Mononuclear cell (primary cell): ENCODE measurements at regions not wholly inside any gene's neighbourhood (a gene's known extent, or its start where the extent isn't known, plus 50 kb on each side); places are given as distances from the start of the nearest gene placed in this dataset.

Experiments used
- H3K27me3 ChIP-seq: 2 replicates; pipeline ENCODE4 v1.6.0; 2011; ENCODE audit warnings: low read length, control low read depth; ENCODE audit not compliant: insufficient read depth
- H3K4me1 ChIP-seq: 2 replicates; pipeline ENCODE4 v1.5.1; 2011; ENCODE audit warnings: mild to moderate bottlenecking, low read length, control low read depth; ENCODE audit not compliant: insufficient read depth
- H3K4me3 ChIP-seq: 2 replicates; pipeline ENCODE4 v1.5.1; 2011; ENCODE audit warnings: mild to moderate bottlenecking, low read length, moderate library complexity
- H3K9me3 ChIP-seq: 2 replicates; pipeline ENCODE4 v1.5.1; 2011; ENCODE audit warnings: low read depth, mild to moderate bottlenecking, control low read depth, low read length

- Histone ChIP-seq H3K4me3 (no peak overlapping the region), H3K9me3 (no peaks in the 10 kb centered on the region), H3K27me3 (peaks cover 16% of the 10 kb centered on the region), H3K4me1 (peaks cover 20% of the 10 kb centered on the region)
Observed at GRCh38 chr17:77893144-77894044, 65.1 kb upstream of the TNRC6C start.

GRCh38 chr17:77894126-77894956, 64.2 kb upstream of the TNRC6C start:
- H3K27me3 ChIP-seq, result peaks cover 14% of the 10 kb centered on the region
- H3K4me1 ChIP-seq, result peaks cover 16% of the 10 kb centered on the region
- no peak overlapping the region for H3K4me3 ChIP-seq
- no peaks in the 10 kb centered on the region for H3K9me3 ChIP-seq

- Histone ChIP-seq H3K9me3 (no peaks in the 10 kb centered on the region), H3K4me1 (peaks cover 12% of the 10 kb centered on the region), H3K4me3 (no peak overlapping the region), H3K27me3 (peaks cover 13% of the 10 kb centered on the region)
Observed at GRCh38 chr17:77897741-77898301, 60.7 kb upstream of the TNRC6C start.

- H3K4me1 ChIP-seq, result peaks cover 8% of the 10 kb centered on the region
- peaks cover 13% of the 10 kb centered on the region for H3K27me3 ChIP-seq
- H3K4me3 ChIP-seq, result no peak overlapping the region
- H3K9me3 ChIP-seq, result no peaks in the 10 kb centered on the region
Observed at GRCh38 chr17:77898521-77899434, 59.7 kb upstream of the TNRC6C start.

- Histone ChIP-seq H3K9me3 (no peaks in the 10 kb centered on the region), H3K27me3 (peaks cover 13% of the 10 kb centered on the region), H3K4me3 (no peak overlapping the region), H3K4me1 (peaks cover 5% of the 10 kb centered on the region)
Observed at GRCh38 chr17:77899498-77899897, 59.0 kb upstream of the TNRC6C start.

GRCh38 chr17:77901481-77901880, 57.0 kb upstream of the TNRC6C start:
- Histone ChIP-seq H3K4me1 (peaks cover 5% of the 10 kb centered on the region), H3K4me3 (no peak overlapping the region), H3K27me3 (peaks cover 13% of the 10 kb centered on the region), H3K9me3 (no peaks in the 10 kb centered on the region)

GRCh38 chr17:77905266-77905665, 53.2 kb upstream of the TNRC6C start:
- Histone ChIP-seq H3K27me3 (peaks cover 8% of the 10 kb centered on the region), H3K4me3 (no peak overlapping the region), H3K9me3 (no peaks in the 10 kb centered on the region), H3K4me1 (no peaks in the 10 kb centered on the region)

GRCh38 chr17:77905766-77906165, 52.7 kb upstream of the TNRC6C start:
- H3K4me1 ChIP-seq, result no peaks in the 10 kb centered on the region
- peaks cover 8% of the 10 kb centered on the region for H3K27me3 ChIP-seq
- no peak overlapping the region for H3K4me3 ChIP-seq
- no peaks in the 10 kb centered on the region for H3K9me3 ChIP-seq

GRCh38 chr17:77906377-77906871, 52.1 kb upstream of the TNRC6C start:
- no peak overlapping the region for H3K4me3 ChIP-seq
- H3K9me3 ChIP-seq, result no peaks in the 10 kb centered on the region
- peaks cover 8% of the 10 kb centered on the region for H3K27me3 ChIP-seq
- no peaks in the 10 kb centered on the region for H3K4me1 ChIP-seq

GRCh38 chr17:77907497-77908461, 50.7 kb upstream of the TNRC6C start:
- H3K4me3 ChIP-seq, result no peak overlapping the region
- no peaks in the 10 kb centered on the region for H3K4me1 ChIP-seq
- no peaks in the 10 kb centered on the region for H3K9me3 ChIP-seq
- peaks cover 8% of the 10 kb centered on the region for H3K27me3 ChIP-seq

GRCh38 chr17:77908501-77908900, 50.0 kb upstream of the TNRC6C start:
- no peak overlapping the region for H3K4me3 ChIP-seq
- H3K27me3 ChIP-seq, result peaks cover 8% of the 10 kb centered on the region
- H3K4me1 ChIP-seq, result no peaks in the 10 kb centered on the region
- H3K9me3 ChIP-seq, result no peaks in the 10 kb centered on the region
